ENCODE measurements at regions not wholly inside any gene's neighbourhood (a gene's known extent, or its start where the extent isn't known, plus 50 kb on each side); places are given as distances from the start of the nearest gene placed in this dataset.

- TF ChIP-seq REST (IDR thresholded peaks at IDR 0.05; ENCODE audit: insufficient replicate concordance, low read depth) (no peak), CTCF (IDR thresholded peaks at IDR 0.05; ENCODE audit: insufficient read depth, low read length) (no peak), POLR2AphosphoS5 (IDR thresholded peaks at IDR 0.05; ENCODE audit: low read depth) (no peak), GABPA (IDR thresholded peaks at IDR 0.05; ENCODE audit: low read depth) (no peak)
Observed at GRCh38 chr2:102939207-102939606, 177.4 kb downstream of the TMEM182 start.
